SK-N-SH treated with all-trans-retinoic acid at 6 μM for 48 hours (cell line): ENCODE measurements at regions not wholly inside any gene's neighbourhood (a gene's known extent, or its start where the extent isn't known, plus 50 kb on each side); places are given as distances from the start of the nearest gene placed in this dataset.
"Not testable (repeated sequence)": the region's sequence is repeated elsewhere in the genome, so short reads cannot be mapped to it uniquely, and the experiment has no call there.

ENCODE experiments used
- ATAC-seq: fragments of 200-7000 bp; cut with Tn5 transposase; 3 replicates; pipeline ENCODE4 v1.9.1; 2020; ENCODE audit warnings: mild to moderate bottlenecking, moderate library complexity
- ARNTL ChIP-seq: fragments of 450-650 bp; formaldehyde crosslinking; IDR thresholded peaks from 2 replicates; pipeline ENCODE4 v1.5.0; 2020; ENCODE audit warnings: low read depth, mild to moderate bottlenecking, moderate library complexity, borderline replicate concordance
- CREB5 ChIP-seq: fragments of 250-450 bp; sonication (Bioruptor Pico); IDR thresholded peaks from 2 replicates; pipeline ENCODE4 v1.5.1; 2020; ENCODE audit warnings: low read depth, mild to moderate bottlenecking, moderate library complexity
- CSDC2 ChIP-seq: fragments of 250-450 bp; sonication (Bioruptor Pico); IDR thresholded peaks from 2 replicates; pipeline ENCODE4 v1.5.0; 2020; ENCODE audit warnings: mild to moderate bottlenecking, moderate library complexity
- ESRRG ChIP-seq: fragments of 250-450 bp; sonication (Bioruptor Pico); IDR thresholded peaks from 2 replicates; pipeline ENCODE4 v1.6.1; 2021; ENCODE audit warnings: mild to moderate bottlenecking
- GLIS3 ChIP-seq: fragments of 250-450 bp; sonication (Bioruptor Pico); IDR thresholded peaks from 2 replicates; pipeline ENCODE4 v1.5.0; 2020; ENCODE audit warnings: mild to moderate bottlenecking, moderate library complexity
- OSR1 ChIP-seq: fragments of 250-450 bp; sonication (Bioruptor Pico); IDR thresholded peaks from 2 replicates; pipeline ENCODE4 v1.8.0; 2022; ENCODE audit warnings: moderate library complexity, mild to moderate bottlenecking, inconsistent platforms
- POU6F1 ChIP-seq: fragments of 250-450 bp; sonication (Bioruptor Pico); IDR thresholded peaks from 2 replicates; pipeline ENCODE4 v1.8.0; 2021; ENCODE audit warnings: low read depth, mild to moderate bottlenecking, moderate library complexity, borderline replicate concordance
- PPARA ChIP-seq: fragments of 250-450 bp; sonication (Bioruptor Pico); IDR thresholded peaks from 2 replicates; pipeline ENCODE4 v1.5.0; 2020; ENCODE audit warnings: mild to moderate bottlenecking, borderline replicate concordance
- RARB ChIP-seq: fragments of 250-450 bp; sonication (Bioruptor Pico); IDR thresholded peaks from 2 replicates; pipeline ENCODE4 v1.8.0; 2021; ENCODE audit warnings: mild to moderate bottlenecking, moderate library complexity
- TSHZ2 ChIP-seq: fragments of 250-450 bp; sonication (Bioruptor Pico); IDR thresholded peaks from 2 replicates; pipeline ENCODE4 v1.5.0; 2020; ENCODE audit warnings: mild to moderate bottlenecking, moderate library complexity
- ZFP3 ChIP-seq: fragments of 250-450 bp; sonication (Bioruptor Pico); IDR thresholded peaks from 2 replicates; pipeline ENCODE4 v1.5.0; 2020; ENCODE audit warnings: mild to moderate bottlenecking, moderate library complexity
- ZFP30 ChIP-seq: fragments of 450-650 bp; formaldehyde crosslinking; IDR thresholded peaks from 2 replicates; pipeline ENCODE4 v1.5.0; 2022; ENCODE audit warnings: mild to moderate bottlenecking, moderate library complexity
- ZNF565 ChIP-seq: fragments of 450-650 bp; formaldehyde crosslinking; conservative IDR thresholded peaks from 2 replicates; pipeline ENCODE4 v1.5.0; 2020; ENCODE audit warnings: low read depth, mild to moderate bottlenecking, moderate library complexity
- ZNF70 ChIP-seq: fragments of 450-650 bp; formaldehyde crosslinking; IDR thresholded peaks from 2 replicates; pipeline ENCODE4 v1.5.0; 2020; ENCODE audit warnings: mild to moderate bottlenecking, moderate library complexity
- ZNF8 ChIP-seq: fragments of 450-650 bp; formaldehyde crosslinking; IDR thresholded peaks from 2 replicates; pipeline ENCODE4 v1.5.0; 2020; ENCODE audit warnings: mild to moderate bottlenecking, moderate library complexity
- TF ChIP-seq, protein P1 (sequence below): fragments of 250-450 bp; sonication (Bioruptor Pico); IDR thresholded peaks from 2 replicates; pipeline ENCODE4 v1.8.0; 2020; ENCODE audit warnings: mild to moderate bottlenecking, moderate library complexity, borderline replicate concordance

- ATAC-seq = no peak
- TF ChIP-seq ZNF565 (no peak), OSR1 (CRISPR knock-in tag) (no peak), GLIS3 (CRISPR knock-in tag) (no peak), PPARA (CRISPR knock-in tag) (no peak), CREB5 (CRISPR knock-in tag) (no peak), CSDC2 (no peak)
- TF ChIP-seq, protein P1, sequence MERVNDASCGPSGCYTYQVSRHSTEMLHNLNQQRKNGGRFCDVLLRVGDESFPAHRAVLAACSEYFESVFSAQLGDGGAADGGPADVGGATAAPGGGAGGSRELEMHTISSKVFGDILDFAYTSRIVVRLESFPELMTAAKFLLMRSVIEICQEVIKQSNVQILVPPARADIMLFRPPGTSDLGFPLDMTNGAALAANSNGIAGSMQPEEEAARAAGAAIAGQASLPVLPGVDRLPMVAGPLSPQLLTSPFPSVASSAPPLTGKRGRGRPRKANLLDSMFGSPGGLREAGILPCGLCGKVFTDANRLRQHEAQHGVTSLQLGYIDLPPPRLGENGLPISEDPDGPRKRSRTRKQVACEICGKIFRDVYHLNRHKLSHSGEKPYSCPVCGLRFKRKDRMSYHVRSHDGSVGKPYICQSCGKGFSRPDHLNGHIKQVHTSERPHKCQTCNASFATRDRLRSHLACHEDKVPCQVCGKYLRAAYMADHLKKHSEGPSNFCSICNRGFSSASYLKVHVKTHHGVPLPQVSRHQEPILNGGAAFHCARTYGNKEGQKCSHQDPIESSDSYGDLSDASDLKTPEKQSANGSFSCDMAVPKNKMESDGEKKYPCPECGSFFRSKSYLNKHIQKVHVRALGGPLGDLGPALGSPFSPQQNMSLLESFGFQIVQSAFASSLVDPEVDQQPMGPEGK = no peak
- TF ChIP-seq, all 23 proteins: peak for 0
These were observed 894.5 kb upstream of the MBL2 start for GRCh38 chr10:53667063-53667462.

GRCh38 chr10:53664282-53665019 lies 891.9 kb upstream of the MBL2 start:
- no peak for TF ChIP-seq OSR1 (CRISPR knock-in tag)
- TF ChIP-seq, protein P1 = no peak
- no peak for TF ChIP-seq ZNF565
- no peak for TF ChIP-seq ZNF8
- TF ChIP-seq TSHZ2 (CRISPR knock-in tag) = no peak
- TF ChIP-seq CSDC2 = no peak
- no peak for TF ChIP-seq ARNTL
- no peak for TF ChIP-seq ZNF70 (CRISPR knock-in tag)
- TF ChIP-seq POU6F1 = no peak
- TF ChIP-seq RARB = no peak
- TF ChIP-seq ESRRG (CRISPR knock-in tag) = no peak
- TF ChIP-seq ZFP3 (CRISPR knock-in tag) = no peak
- no peak for TF ChIP-seq ZFP30 (CRISPR knock-in tag)
- TF ChIP-seq CREB5 (CRISPR knock-in tag) = no peak
- ATAC-seq = no peak

DNA sequence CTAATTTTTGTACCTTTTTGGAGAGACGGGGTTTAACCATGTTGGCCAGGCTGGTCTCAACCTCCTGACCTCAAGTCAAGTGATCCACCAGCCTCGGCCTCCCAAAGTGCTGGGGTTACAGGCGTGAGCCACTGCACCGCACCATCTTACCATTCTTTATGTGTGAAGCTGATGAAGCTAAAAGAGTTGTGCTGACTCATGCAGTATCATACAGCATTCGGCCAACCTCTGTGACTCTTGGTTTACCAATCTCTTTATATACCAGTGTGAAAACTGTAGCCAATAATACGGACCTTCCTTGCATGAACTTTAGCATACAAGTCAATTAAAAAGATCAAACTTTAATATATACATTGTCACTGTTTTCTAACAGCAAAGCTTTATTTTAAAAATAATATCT lies 878.2 kb upstream of the MBL2 start:
- ATAC-seq = no peak
- no peak for TF ChIP-seq CREB5 (CRISPR knock-in tag)
- TF ChIP-seq OSR1 (CRISPR knock-in tag) = no peak
- TF ChIP-seq ZNF565 = no peak

DNA sequence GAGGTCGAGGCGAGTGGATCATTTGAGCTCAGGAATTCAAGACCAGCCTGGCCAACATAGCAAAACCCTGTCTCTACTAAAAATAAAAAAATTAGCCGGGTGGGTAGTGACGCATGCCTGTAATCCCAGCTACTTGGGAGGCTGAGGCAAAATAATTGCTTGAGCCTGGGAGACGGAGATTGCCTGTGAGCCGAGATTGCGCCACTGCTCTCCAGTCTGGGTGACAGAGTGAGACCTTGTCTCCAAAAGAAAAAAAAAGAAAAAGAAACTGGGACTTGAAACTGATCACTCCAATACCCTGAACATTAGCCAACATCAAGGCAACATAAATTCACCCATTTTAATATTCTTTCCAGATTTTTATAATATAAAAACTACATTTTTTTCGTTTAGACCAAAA lies 874.6 kb upstream of the MBL2 start:
- ATAC-seq = not testable (repeated sequence)
